ENCODE measurements at regions not wholly inside any gene's neighbourhood (a gene's known extent, or its start where the extent isn't known, plus 50 kb on each side); places are given as distances from the start of the nearest gene placed in this dataset.

- TF ChIP-seq SETDB1 (IDR thresholded peaks at IDR 0.05; ENCODE audit: insufficient read length, low read length): no peak
- TF ChIP-seq ZNF274 (IDR thresholded peaks at IDR 0.05; ENCODE audit: low read length): no peak
- TF ChIP-seq ZNF274 (tag by site-specific recombination; IDR thresholded peaks at IDR 0.05; ENCODE audit: borderline replicate concordance): no peak
- TF ChIP-seq ZNF580 (tag by site-specific recombination; IDR thresholded peaks at IDR 0.05): no peak
- no peak for TF ChIP-seq CTCF (tag by site-specific recombination; IDR thresholded peaks at IDR 0.05)
- no peak for TF ChIP-seq ZNF18 (tag by site-specific recombination; IDR thresholded peaks at IDR 0.05)
These were observed 329.0 kb upstream of the TMTC4 start for GRCh38 chr13:101003566-101003965.
